ENCODE measurements at regions not wholly inside any gene's neighbourhood (a gene's known extent, or its start where the extent isn't known, plus 50 kb on each side); places are given as distances from the start of the nearest gene placed in this dataset.
"Not testable (repeated sequence)": the region's sequence is repeated elsewhere in the genome, so short reads cannot be mapped to it uniquely, and the experiment has no call there.

GRCh38 chr16:5215901-5216300 is 118.3 kb upstream of the EEF2KMT start:
- DNase-seq (ENCODE audit: low read depth) = no peak

- DNase-seq (ENCODE audit: low read depth) = no peak
Measured at GRCh38 chr16:5214466-5214865, 116.9 kb upstream of the EEF2KMT start.

GRCh38 chr16:5212501-5212900 is 114.9 kb upstream of the EEF2KMT start:
- DNase-seq (ENCODE audit: low read depth) = not testable (repeated sequence)

- not testable (repeated sequence) for DNase-seq (ENCODE audit: low read depth)
Measured at GRCh38 chr16:5207862-5208498, 110.4 kb upstream of the EEF2KMT start.

GRCh38 chr16:5207001-5207523 is 109.5 kb upstream of the EEF2KMT start:
- no peak for DNase-seq (ENCODE audit: low read depth)

- no peak for DNase-seq (ENCODE audit: low read depth)
Measured at GRCh38 chr16:5206331-5206990, 108.9 kb upstream of the EEF2KMT start.

GRCh38 chr16:5205361-5206040 is 107.9 kb upstream of the EEF2KMT start:
- DNase-seq (ENCODE audit: low read depth) = no peak

- DNase-seq (ENCODE audit: low read depth) = not testable (repeated sequence)
Measured at GRCh38 chr16:5203675-5204074, 106.1 kb upstream of the EEF2KMT start.

GRCh38 chr16:5200123-5200522 is 102.5 kb upstream of the EEF2KMT start:
- DNase-seq (ENCODE audit: low read depth) = no peak

- DNase-seq (ENCODE audit: low read depth) = no peak
Measured at GRCh38 chr16:5196204-5196603, 98.6 kb upstream of the EEF2KMT start.

GRCh38 chr16:5193861-5194260 is 96.3 kb upstream of the EEF2KMT start:
- DNase-seq (ENCODE audit: low read depth) = no peak

GRCh38 chr16:5188989-5189352 is 91.4 kb upstream of the EEF2KMT start:
- DNase-seq (ENCODE audit: low read depth) = no peak

- no peak for DNase-seq (ENCODE audit: low read depth)
Measured at GRCh38 chr16:5188318-5188988, 90.9 kb upstream of the EEF2KMT start.

GRCh38 chr16:5187402-5187952 is 89.9 kb upstream of the EEF2KMT start:
- DNase-seq (ENCODE audit: low read depth) = no peak

- DNase-seq (ENCODE audit: low read depth) = no peak
Measured at GRCh38 chr16:5186381-5186903, 88.8 kb upstream of the EEF2KMT start.

GRCh38 chr16:5176505-5176904 is 78.9 kb upstream of the EEF2KMT start:
- DNase-seq (ENCODE audit: low read depth) = no peak

- DNase-seq (ENCODE audit: low read depth) = no peak
Measured at GRCh38 chr16:5175266-5175665, 77.7 kb upstream of the EEF2KMT start.

GRCh38 chr16:5166486-5166885 is 68.9 kb upstream of the EEF2KMT start:
- DNase-seq (ENCODE audit: low read depth) = no peak

GRCh38 chr16:5165429-5165828 is 67.8 kb upstream of the EEF2KMT start:
- DNase-seq (ENCODE audit: low read depth) = not testable (repeated sequence)

- DNase-seq (ENCODE audit: low read depth) = not testable (repeated sequence)
Measured at GRCh38 chr16:5162801-5163200, 65.2 kb upstream of the EEF2KMT start.

GRCh38 chr16:5161888-5162287 is 64.3 kb upstream of the EEF2KMT start:
- DNase-seq (ENCODE audit: low read depth) = not testable (repeated sequence)

GRCh38 chr16:5160010-5160409 is 62.4 kb upstream of the EEF2KMT start:
- DNase-seq (ENCODE audit: low read depth) = not testable (repeated sequence)
